Adrenal gland (tissue), 9 donors: ENCODE measurements at regions not wholly inside any gene's neighbourhood (a gene's known extent, or its start where the extent isn't known, plus 50 kb on each side); places are given as distances from the start of the nearest gene placed in this dataset.

Source experiments
- DNase-seq, 7 donors: peaks; one replicate each; pipeline ENCODE4 v3.0.0-alpha.2; 2019 to 2020
- H3K27ac ChIP-seq, 5 donors: fragments of 200-600 bp; sonication (generic) in 4 of 5; 1 replicate in 3 of 5; 2 replicates in 2 of 5; pipeline versions ENCODE4 v1.5.1 to v1.8.0; 2016 to 2020; ENCODE audit warnings: mild to moderate bottlenecking in 1 of 5
- H3K27me3 ChIP-seq: fragments of 200-600 bp; 2 replicates; pipeline ENCODE4 v1.8.0; 2021
- H3K36me3 ChIP-seq, 2 donors: fragments of 200-600 bp; replicated peaks in 1 of 2; 1 replicate in 1 of 2; 2 replicates in 1 of 2; pipeline versions ENCODE4 v1.5.1 to v1.8.0; 2018 to 2022
- H3K4me1 ChIP-seq, 2 donors: fragments of 200-600 bp; replicated peaks in 1 of 2; 1 replicate in 1 of 2; 2 replicates in 1 of 2; pipeline versions ENCODE4 v1.5.1 to v1.8.0; 2018 to 2021
- H3K4me3 ChIP-seq, 4 donors: fragments of 200-600 bp; sonication (generic) in 3 of 4; one replicate each; pipeline ENCODE4 v1.5.1; 2016 to 2018
- H3K9me3 ChIP-seq, 3 donors: fragments of 200-600 bp; sonication (generic) in 1 of 3; replicated peaks in 1 of 3; 1 replicate in 2 of 3; 2 replicates in 1 of 3; pipeline versions ENCODE4 v1.5.1 to v1.8.0; 2016 to 2021
- CTCF ChIP-seq, 6 experiments: fragments of 450-650 bp in 4 of 6; fragments of 200-600 bp in 2 of 6; sonication (generic) in 1 of 6; IDR thresholded peaks; 1 replicate in 5 of 6; 2 replicates in 1 of 6; pipeline versions ENCODE4 v1.5.1 to v1.8.0; 2016 to 2021; ENCODE audit warnings: antibody characterized with exemption in 6 of 6, mild to moderate bottlenecking in 2 of 6, moderate library complexity in 1 of 6
- POLR2A ChIP-seq, 2 donors: fragments of 450-650 bp; IDR thresholded peaks; one replicate each; pipeline ENCODE4 v1.6.1; 2017; ENCODE audit warnings: antibody characterized with exemption in 2 of 2, mild to moderate bottlenecking in 2 of 2, moderate library complexity in 1 of 2
- WGBS, 4 donors: extraction: QIAGEN DNeasy Blood & Tissue Kit in 2 of 4; methylation state at CpG; one replicate each; pipeline versions ENCODE4 v1.1.5 to v1.1.7; 2013 to 2017; 5-methylcytosine and 5-hydroxymethylcytosine counted together
- intact Hi-C, 2 donors: fragments of 100-400 bp; cut with DNase I; formaldehyde crosslinking; loops; one replicate each; pipeline versions ENCODE4 v1.14.1 to v1.15.0; 2022 to 2023
- donor health status: healthy with polysubstance abuse.
- donor health status: Bipolar disorder and iron deficiency.
- donor health status: DM: yes; HTN: yes; CAD: no.
- donor health status: DM: no; HTN: no; CAD: no.
- donor health status: DM: no; HTN: no; CAD: no.

GRCh38 chr12:93016752-93017350 lies 87.8 kb upstream of the EEA1 start:
- no peaks in the 10 kb centered on the region for H3K27me3 ChIP-seq
- no peak overlapping the region for H3K4me3 ChIP-seq
- H3K4me1 ChIP-seq, result peaks cover 0 to 6% of the 10 kb centered on the region in 2 donors
- WGBS, 4 donors, result 69 to 84% (median 78%) methylated on average over 4 of the region's 4 CpGs
- no peaks in the 10 kb centered on the region for H3K9me3 ChIP-seq
- no peak for DNase-seq
- TF ChIP-seq POLR2A (IDR thresholded peaks at IDR 0.05) (no peak), CTCF (IDR thresholded peaks at IDR 0.05) (no peak)
- H3K36me3 ChIP-seq, result no peaks in the 10 kb centered on the region
- intact Hi-C loops, result no loop called here
- no peak overlapping the region for H3K27ac ChIP-seq

- DNase-seq, result no peak
- Histone ChIP-seq H3K4me1 (peaks cover 0 to 12% of the 10 kb centered on the region in 2 donors), H3K4me3 (no peak overlapping the region), H3K36me3 (no peaks in the 10 kb centered on the region), H3K9me3 (no peaks in the 10 kb centered on the region), H3K27me3 (no peaks in the 10 kb centered on the region), H3K27ac (no peak overlapping the region)
- TF ChIP-seq CTCF (IDR thresholded peaks at IDR 0.05) (no peak), POLR2A (IDR thresholded peaks at IDR 0.05) (no peak)
- intact Hi-C loops, result no loop called here
- 95 to 100% (median 97%) methylated on average over 2 of the region's 2 CpGs for WGBS, 4 donors
Measured at GRCh38 chr12:93018610-93019009, 89.5 kb upstream of the EEA1 start.

GRCh38 chr12:93019212-93019927 lies 90.3 kb upstream of the EEA1 start:
- no peaks in the 10 kb centered on the region for H3K9me3 ChIP-seq
- peaks cover 0 to 12% of the 10 kb centered on the region in 2 donors for H3K4me1 ChIP-seq
- intact Hi-C loops, result no loop called here
- 87 to 95% (median 92%) methylated on average over 9 of the region's 9 CpGs for WGBS, 4 donors
- H3K27me3 ChIP-seq, result no peaks in the 10 kb centered on the region
- DNase-seq, result no peak
- H3K4me3 ChIP-seq, result no peak overlapping the region
- H3K36me3 ChIP-seq, result no peaks in the 10 kb centered on the region
- no peak overlapping the region for H3K27ac ChIP-seq
- TF ChIP-seq CTCF (IDR thresholded peaks at IDR 0.05) (no peak), POLR2A (IDR thresholded peaks at IDR 0.05) (no peak)

- no peak overlapping the region for H3K27ac ChIP-seq
- H3K9me3 ChIP-seq, result no peaks in the 10 kb centered on the region
- DNase-seq, result peak; percentile 37 to 71 (median 58)
- no peak for TF ChIP-seq CTCF (IDR thresholded peaks at IDR 0.05)
- no peak for TF ChIP-seq POLR2A (IDR thresholded peaks at IDR 0.05)
- H3K27me3 ChIP-seq, result no peaks in the 10 kb centered on the region
- intact Hi-C loops, result loop anchor here in 1 of 2 donors (10.0 kb wide), 1 partner anchor 225 kb away; no protein-coding TSS in a partner anchor
- no peaks in the 10 kb centered on the region for H3K36me3 ChIP-seq
- peaks cover 0 to 12% of the 10 kb centered on the region in 2 donors for H3K4me1 ChIP-seq
- H3K4me3 ChIP-seq, result no peak overlapping the region
- WGBS, 4 donors, result 65 to 81% (median 73%) methylated on average over 8 of the region's 8 CpGs
Measured at GRCh38 chr12:93019975-93020630, 91.0 kb upstream of the EEA1 start.
